Calu3 (cell line): ENCODE measurements at regions not wholly inside any gene's neighbourhood (a gene's known extent, or its start where the extent isn't known, plus 50 kb on each side); places are given as distances from the start of the nearest gene placed in this dataset.

Experiments used
- BruUV-seq: library from RNA; stranded (reverse); fragments of 400-500 nt; replicated peaks from 2 replicates; lab custom pipeline; 2021; lab: Mats Ljungman, UMichigan
- CTCF ChIA-PET: fragments of 300-600 bp; sonication (Branson Sonifier 250); formaldehyde crosslinking; loops from one replicate; lab custom pipeline; 2022; ENCODE audit warnings: antibody characterized with exemption; lab: Charles Lee
- DNase-seq: peaks from one replicate; pipeline ENCODE4 v3.0.0; 2022
- H3K27ac Mint-ChIP-seq: one replicate; pipeline ENCODE4 v1.8.0; 2022; ENCODE audit warnings: mixed read lengths; ENCODE audit not compliant: unreplicated experiment
- H3K27me3 Mint-ChIP-seq: one replicate; pipeline ENCODE4 v1.8.0; 2022; ENCODE audit warnings: mixed read lengths; ENCODE audit not compliant: unreplicated experiment
- H3K36me3 Mint-ChIP-seq: one replicate; pipeline ENCODE4 v1.8.0; 2022; ENCODE audit warnings: mild to moderate bottlenecking, moderate library complexity, mixed read lengths; ENCODE audit not compliant: insufficient read depth, unreplicated experiment
- H3K4me1 Mint-ChIP-seq: one replicate; pipeline ENCODE4 v1.8.0; 2022; ENCODE audit warnings: mild to moderate bottlenecking, low read depth, mixed read lengths; ENCODE audit not compliant: unreplicated experiment
- H3K4me3 Mint-ChIP-seq: one replicate; pipeline ENCODE4 v1.8.0; 2022; ENCODE audit warnings: mild to moderate bottlenecking, low read depth, moderate library complexity, mixed read lengths; ENCODE audit not compliant: unreplicated experiment
- H3K9me3 Mint-ChIP-seq: one replicate; pipeline ENCODE4 v1.8.0; 2022; ENCODE audit warnings: low read depth, mixed read lengths; ENCODE audit not compliant: unreplicated experiment
- intact Hi-C: fragments of 100-400 bp; cut with micrococcal nuclease; formaldehyde crosslinking; loops from one replicate; pipeline ENCODE4 v1.10.0; 2022; ENCODE audit not compliant: unreplicated experiment
- TF ChIP-seq, protein P1 (sequence below): fragments of 200-600 bp; IDR thresholded peaks from one replicate; pipeline ENCODE4 v1.8.0; 2022; ENCODE audit warnings: antibody characterized with exemption; ENCODE audit not compliant: unreplicated experiment

- BruUV-seq: no TSS peak
- H3K4me1 Mint-ChIP-seq: peaks cover 11% of the 10 kb centered on the region
- no peaks in the 10 kb centered on the region for H3K27me3 Mint-ChIP-seq
- H3K27ac Mint-ChIP-seq: no peak overlapping the region
- peaks cover 8% of the 10 kb centered on the region for H3K36me3 Mint-ChIP-seq
- H3K4me3 Mint-ChIP-seq: no peak overlapping the region
- TF ChIP-seq, protein P1, sequence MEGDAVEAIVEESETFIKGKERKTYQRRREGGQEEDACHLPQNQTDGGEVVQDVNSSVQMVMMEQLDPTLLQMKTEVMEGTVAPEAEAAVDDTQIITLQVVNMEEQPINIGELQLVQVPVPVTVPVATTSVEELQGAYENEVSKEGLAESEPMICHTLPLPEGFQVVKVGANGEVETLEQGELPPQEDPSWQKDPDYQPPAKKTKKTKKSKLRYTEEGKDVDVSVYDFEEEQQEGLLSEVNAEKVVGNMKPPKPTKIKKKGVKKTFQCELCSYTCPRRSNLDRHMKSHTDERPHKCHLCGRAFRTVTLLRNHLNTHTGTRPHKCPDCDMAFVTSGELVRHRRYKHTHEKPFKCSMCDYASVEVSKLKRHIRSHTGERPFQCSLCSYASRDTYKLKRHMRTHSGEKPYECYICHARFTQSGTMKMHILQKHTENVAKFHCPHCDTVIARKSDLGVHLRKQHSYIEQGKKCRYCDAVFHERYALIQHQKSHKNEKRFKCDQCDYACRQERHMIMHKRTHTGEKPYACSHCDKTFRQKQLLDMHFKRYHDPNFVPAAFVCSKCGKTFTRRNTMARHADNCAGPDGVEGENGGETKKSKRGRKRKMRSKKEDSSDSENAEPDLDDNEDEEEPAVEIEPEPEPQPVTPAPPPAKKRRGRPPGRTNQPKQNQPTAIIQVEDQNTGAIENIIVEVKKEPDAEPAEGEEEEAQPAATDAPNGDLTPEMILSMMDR: no peak
- intact Hi-C loops: no loop called here
- CTCF ChIA-PET: no interaction called here
- H3K9me3 Mint-ChIP-seq: no peaks in the 10 kb centered on the region
- DNase-seq: no peak
These were observed 534.9 kb downstream of the MIAT start for GRCh38 chr22:27192135-27192829.

DNA sequence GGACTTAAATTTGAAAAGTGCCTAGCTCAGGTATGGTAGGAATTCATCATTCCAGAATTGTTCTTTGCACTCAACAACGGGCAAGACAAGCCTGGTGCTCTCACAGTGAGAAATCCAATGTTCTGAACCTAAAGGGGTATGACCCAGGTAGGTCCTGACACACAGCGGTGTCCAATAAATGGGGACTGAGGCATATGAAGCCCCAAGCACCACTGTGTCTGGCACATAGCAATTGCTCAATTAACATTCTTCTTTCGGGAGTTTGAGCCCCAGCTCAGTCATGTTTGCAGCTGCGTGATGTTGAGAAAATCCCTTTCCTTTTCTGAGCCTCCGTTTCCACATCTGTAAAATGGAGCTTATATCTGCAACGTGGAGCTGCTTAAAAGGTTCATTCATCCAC is 535.8 kb downstream of the MIAT start:
- BruUV-seq: no TSS peak
- Mint-ChIP-seq H3K9me3 (no peaks in the 10 kb centered on the region), H3K27me3 (no peaks in the 10 kb centered on the region), H3K36me3 (peaks cover 8% of the 10 kb centered on the region), H3K4me3 (no peak overlapping the region), H3K4me1 (peaks cover 11% of the 10 kb centered on the region), H3K27ac (no peak overlapping the region)
- no peak for DNase-seq
- CTCF ChIA-PET: no interaction called here
- intact Hi-C loops: no loop called here
- TF ChIP-seq, protein P1: no peak

GRCh38 chr22:27193636-27194035 is 536.2 kb downstream of the MIAT start:
- H3K9me3 Mint-ChIP-seq: no peaks in the 10 kb centered on the region
- CTCF ChIA-PET: no interaction called here
- no peak for DNase-seq
- peak overlapping the region; percentile 11 for H3K4me3 Mint-ChIP-seq
- H3K27me3 Mint-ChIP-seq: no peaks in the 10 kb centered on the region
- peaks cover 11% of the 10 kb centered on the region for H3K4me1 Mint-ChIP-seq
- TF ChIP-seq, protein P1: no peak
- BruUV-seq: no TSS peak
- H3K27ac Mint-ChIP-seq: peak overlapping the region; percentile 30
- peaks cover 8% of the 10 kb centered on the region for H3K36me3 Mint-ChIP-seq
- intact Hi-C loops: no loop called here

- H3K4me3 Mint-ChIP-seq: peak overlapping the region; percentile 11
- CTCF ChIA-PET: no interaction called here
- intact Hi-C loops: no loop called here
- peak overlapping the region; percentile 30 for H3K27ac Mint-ChIP-seq
- no peaks in the 10 kb centered on the region for H3K27me3 Mint-ChIP-seq
- BruUV-seq: no TSS peak
- peak; percentile 18 for DNase-seq
- peaks cover 11% of the 10 kb centered on the region for H3K4me1 Mint-ChIP-seq
- TF ChIP-seq, protein P1: no peak
- H3K9me3 Mint-ChIP-seq: no peaks in the 10 kb centered on the region
- H3K36me3 Mint-ChIP-seq: peaks cover 8% of the 10 kb centered on the region
These were observed 536.8 kb downstream of the MIAT start for GRCh38 chr22:27194096-27194748.
